K562 (cell line): ENCODE measurements at regions not wholly inside any gene's neighbourhood (a gene's known extent, or its start where the extent isn't known, plus 50 kb on each side); places are given as distances from the start of the nearest gene placed in this dataset.
A peak's percentile ranks its signal among the peaks of the same experiment; 100 is the strongest.

ENCODE experiments used
- ATAC-seq: fragments of 200-7000 bp; cut with Tn5 transposase; 3 replicates; pipeline ENCODE4 v1.9.1; 2020; ENCODE audit warnings: moderate library complexity
- BruUV-seq: library from RNA; stranded (reverse); fragments of 400-500 nt; replicated peaks from 2 replicates; lab custom pipeline; 2021; lab: Mats Ljungman, UMichigan
- CTCF ChIA-PET: fragments of 300-600 bp; formaldehyde crosslinking; extraction: SDS; loops from one replicate; lab custom pipeline; 2021; ENCODE audit warnings: low intra/inter-chr PET ratio; lab: Yijun Ruan, JAX
- POLR2A ChIA-PET: fragments of 300-600, 350-650 bp; sonication (Branson Sonifier 250); formaldehyde crosslinking; extraction: SDS; loops from one replicate; lab custom pipeline; 2021; ENCODE audit warnings: antibody characterized with exemption, inconsistent platforms; lab: Yijun Ruan, JAX
- DNase-seq, 4 experiments: peaks; one replicate each; pipeline versions ENCODE4 v3.0.0 to v3.0.0-alpha.2; 2011 to 2018; ENCODE audit warnings: low spot score in 3 of 4, mixed read lengths in 3 of 4; ENCODE audit errors: extremely low read depth in 1 of 4
- FAIRE-seq: peaks from 2 replicates; lab custom pipeline; 2011; peaks lifted over from hg19 to GRCh38; lab: Jason Lieb, UNC
- H2AFZ ChIP-seq: 2 replicates; pipeline ENCODE4 v1.6.0; 2011; ENCODE audit warnings: low read depth, low read length, control low read depth, inconsistent platforms
- H3K27ac ChIP-seq: fragments of 200-600 bp; 3 replicates; pipeline ENCODE4 v1.8.0; 2011; ENCODE audit warnings: low read depth, mild to moderate bottlenecking, control low read depth, inconsistent platforms, low read length, moderate library complexity, mixed read lengths; ENCODE audit errors: extremely low read depth
- H3K27me3 ChIP-seq, 2 experiments: fragments of 300-600 bp in 1 of 2; 2 replicates in 1 of 2; 3 replicates in 1 of 2; pipeline versions ENCODE4 v1.6.0 to v1.8.0; 2011; ENCODE audit warnings: inconsistent platforms in 2 of 2, low read length in 2 of 2, mild to moderate bottlenecking in 1 of 2, mixed read lengths in 1 of 2, moderate library complexity in 1 of 2; ENCODE audit not compliant: control insufficient read depth in 2 of 2, insufficient read depth in 2 of 2
- H3K36me3 ChIP-seq: fragments of 300-600 bp; 3 replicates; pipeline ENCODE4 v1.8.0; 2011; ENCODE audit warnings: mild to moderate bottlenecking, low read length, inconsistent platforms; ENCODE audit not compliant: control insufficient read depth, insufficient read depth
- H3K4me1 ChIP-seq, 2 experiments: fragments of 200-600 bp in 1 of 2; replicated peaks in 1 of 2; 2 replicates in 1 of 2; 3 replicates in 1 of 2; pipeline versions ENCODE4 v1.5.1 to v1.8.0; 2011; ENCODE audit warnings: inconsistent platforms in 2 of 2, low read length in 2 of 2, mild to moderate bottlenecking in 1 of 2, mixed read lengths in 1 of 2, moderate library complexity in 1 of 2; ENCODE audit not compliant: control insufficient read depth in 2 of 2, insufficient read depth in 2 of 2
- H3K4me2 ChIP-seq: 2 replicates; pipeline ENCODE4 v1.6.1; 2011; ENCODE audit warnings: low read length, control low read depth, inconsistent platforms, mixed read lengths; ENCODE audit not compliant: insufficient read depth
- H3K4me3 ChIP-seq: fragments of 200-600 bp; sonication (generic), shearing (Covaris generic); 2 replicates; pipeline ENCODE4 v1.5.1; 2016; ENCODE audit warnings: control low read depth, inconsistent platforms
- H3K79me2 ChIP-seq: fragments of 200-600 bp; 3 replicates; pipeline ENCODE4 v1.8.0; 2011; ENCODE audit warnings: low read length, inconsistent platforms; ENCODE audit not compliant: control insufficient read depth, insufficient read depth
- H3K9ac ChIP-seq, 2 experiments: 2 replicates each; pipeline versions ENCODE4 v1.6.0 to v1.6.1; 2011; ENCODE audit warnings: low read depth in 2 of 2, low read length in 2 of 2, control low read depth in 1 of 2, inconsistent platforms in 1 of 2, mild to moderate bottlenecking in 1 of 2, mixed read lengths in 1 of 2; ENCODE audit not compliant: insufficient read depth in 1 of 2
- H3K9me1 ChIP-seq: one replicate; pipeline ENCODE4 v1.6.0; 2011; ENCODE audit warnings: inconsistent platforms, mild to moderate bottlenecking, low read length, moderate library complexity; ENCODE audit not compliant: control insufficient read depth, insufficient read depth
- H3K9me3 ChIP-seq: replicated peaks from 2 replicates; pipeline ENCODE4 v1.5.1; 2011; ENCODE audit warnings: low read depth, low read length, inconsistent platforms; ENCODE audit not compliant: control insufficient read depth, insufficient read depth
- H4K20me1 ChIP-seq: replicated peaks from 2 replicates; pipeline ENCODE4 v1.6.1; 2011; ENCODE audit warnings: low read length, inconsistent platforms, mixed read lengths; ENCODE audit not compliant: control insufficient read depth, insufficient read depth
- AFF4 ChIP-seq: sonication (generic); formaldehyde crosslinking; IDR thresholded peaks from 2 replicates; pipeline ENCODE4 v1.8.0; 2023; ENCODE audit warnings: mild to moderate bottlenecking, missing genetic modification reagents
- BACH1 ChIP-seq: fragments of 200-800 bp; sonication (Bioruptor generic); IDR thresholded peaks from 2 replicates; pipeline ENCODE4 v1.6.1; 2016; ENCODE audit warnings: missing genetic modification characterization, missing compliant biosample characterization
- CBX1 ChIP-seq: sonication (generic); IDR thresholded peaks from 2 replicates; pipeline ENCODE4 v1.6.1; 2016; ENCODE audit warnings: antibody characterized with exemption, low read depth, mild to moderate bottlenecking
- FOXO4 ChIP-seq: fragments of 450-650 bp; formaldehyde crosslinking; IDR thresholded peaks from 2 replicates; pipeline ENCODE4 v1.4.0; 2020; ENCODE audit warnings: mild to moderate bottlenecking, moderate library complexity
- HMGN3 ChIP-seq: IDR thresholded peaks from 2 replicates; pipeline ENCODE4 v1.6.1; 2011; ENCODE audit warnings: borderline replicate concordance, low read depth, mild to moderate bottlenecking, mixed read lengths, low read length; ENCODE audit not compliant: insufficient read length; ENCODE audit errors: extremely low read depth
- KLF13 ChIP-seq: fragments of 450-650 bp; IDR thresholded peaks from 2 replicates; pipeline ENCODE4 v1.6.1; 2016; ENCODE audit warnings: missing genetic modification characterization, low read depth, mild to moderate bottlenecking, missing compliant biosample characterization, moderate library complexity, borderline replicate concordance
- NR1H2 ChIP-seq: sonication (generic); formaldehyde crosslinking; IDR thresholded peaks from 2 replicates; pipeline ENCODE4 v1.4.0; 2020; ENCODE audit warnings: mild to moderate bottlenecking, missing genetic modification reagents
- RB1 ChIP-seq: fragments of 450-650 bp; IDR thresholded peaks from 2 replicates; pipeline ENCODE4 v1.6.1; 2017; ENCODE audit warnings: low read depth, mild to moderate bottlenecking
- SNAPC5 ChIP-seq: fragments of 250-450 bp; sonication (Bioruptor Pico); IDR thresholded peaks from 2 replicates; pipeline ENCODE4 v1.8.0; 2021; ENCODE audit warnings: moderate library complexity, mild to moderate bottlenecking, inconsistent platforms
- SREBF1 ChIP-seq: fragments of 150-350 bp; IDR thresholded peaks from 2 replicates; pipeline ENCODE4 v1.6.1; 2014; ENCODE audit warnings: antibody characterized with exemption, low read depth, low read length, borderline replicate concordance
- TEAD2 ChIP-seq: fragments of 450-650 bp; IDR thresholded peaks from 2 replicates; pipeline ENCODE4 v1.6.1; 2016; ENCODE audit warnings: missing genetic modification characterization, control low read depth, missing compliant biosample characterization
- ZFP1 ChIP-seq: fragments of 450-650 bp; formaldehyde crosslinking; IDR thresholded peaks from 2 replicates; pipeline ENCODE4 v1.4.0; 2020; ENCODE audit warnings: mild to moderate bottlenecking, mixed read lengths
- WGBS: fragments of 100-300 bp; shearing (Covaris generic); methylation state at CpG from one replicate; pipeline ENCODE4 v1.1.6; 2016; ENCODE audit warnings: low coverage, mixed read lengths; ENCODE audit not compliant: insufficient coverage; ENCODE audit errors: missing lambda C conversion rate; 5-methylcytosine and 5-hydroxymethylcytosine counted together
- in situ Hi-C: fragments of 300-500 bp; cut with MboI; formaldehyde crosslinking; loops from 4 replicates; pipeline ENCODE4 v1.15.0; 2018; ENCODE audit warnings: inconsistent platforms, mixed read lengths
- intact Hi-C: fragments of 100-400 bp; cut with micrococcal nuclease; formaldehyde crosslinking; loops from 2 replicates; pipeline ENCODE4 v1.14.2; 2022

- no TSS peak for BruUV-seq
- Histone ChIP-seq H3K27ac (no peak overlapping the region), H3K9ac (no peak overlapping the region), H4K20me1 (no peaks in the 10 kb centered on the region), H3K4me1 (no peaks in the 10 kb centered on the region), H3K4me3 (no peak overlapping the region), H3K79me2 (no peaks in the 10 kb centered on the region), H3K27me3 (no peaks in the 10 kb centered on the region), H3K9me1 (no peaks in the 10 kb centered on the region), H3K9me3 (no peaks in the 10 kb centered on the region), H3K36me3 (no peaks in the 10 kb centered on the region), H2AFZ (peak overlapping the region; percentile 53; the same call in 1 of the 2 replicates), H3K4me2 (no peak overlapping the region)
- FAIRE-seq (no peak), ATAC-seq (no peak), DNase-seq (no peak)
- 0 out of 2 replicates have a peak, but pooled peaks have one; percentile 3 for TF ChIP-seq SNAPC5
- TF ChIP-seq ZFP1, result no peak
- TF ChIP-seq BACH1 (tag), result no peak
- TF ChIP-seq SREBF1, result no peak
- TF ChIP-seq RB1, result no peak
- TF ChIP-seq KLF13, result no peak
- TF ChIP-seq CBX1, result no peak
- intact Hi-C loops, result no loop called here
- 66% methylated on average over 2 of the region's 2 CpGs for WGBS
- ChIA-PET POLR2A (interaction anchor here (1.0 to 2.2 kb wide), 2 partner anchors 8 to 10 kb away, joined by 4 to 5 read pairs; no protein-coding TSS in a partner anchor), CTCF (no interaction called here)
- in situ Hi-C loops, result no loop called here
These were observed 87.2 kb upstream of the STXBP5 start for GRCh38 chr6:147117011-147117410.

GRCh38 chr6:147117580-147117979, 86.6 kb upstream of the STXBP5 start:
- DNase-seq, result no peak
- no TSS peak for BruUV-seq
- ChIA-PET CTCF (no interaction called here), POLR2A (interaction anchor here (0.7 to 1.0 kb wide), 2 partner anchors 8 to 60 kb away, joined by 4 read pairs; no protein-coding TSS in a partner anchor)
- no peak overlapping the region for H3K9ac ChIP-seq
- H3K27me3 ChIP-seq, result no peaks in the 10 kb centered on the region
- in situ Hi-C loops (no loop called here), intact Hi-C loops (no loop called here)
- H3K4me2 ChIP-seq, result no peak overlapping the region
- no peaks in the 10 kb centered on the region for H3K79me2 ChIP-seq
- no peaks in the 10 kb centered on the region for H4K20me1 ChIP-seq
- WGBS, result 51% methylated on average over 4 of the region's 4 CpGs
- no peaks in the 10 kb centered on the region for H3K9me3 ChIP-seq
- H2AFZ ChIP-seq, result peak overlapping the region; percentile 53
- ATAC-seq, result no peak
- no peaks in the 10 kb centered on the region for H3K4me1 ChIP-seq
- H3K4me3 ChIP-seq, result no peak overlapping the region
- no peaks in the 10 kb centered on the region for H3K36me3 ChIP-seq
- no peaks in the 10 kb centered on the region for H3K9me1 ChIP-seq
- no peak for FAIRE-seq
- no peak overlapping the region for H3K27ac ChIP-seq
- no peak for TF ChIP-seq TEAD2
- TF ChIP-seq FOXO4 (CRISPR knock-in tag), result no peak
- no peak for TF ChIP-seq HMGN3
- TF ChIP-seq AFF4 (CRISPR knock-in tag), result no peak
- no peak for TF ChIP-seq NR1H2
